NB4 (cell line): ENCODE measurements at regions not wholly inside any gene's neighbourhood (a gene's known extent, or its start where the extent isn't known, plus 50 kb on each side); places are given as distances from the start of the nearest gene placed in this dataset.

ENCODE experiments used
- CTCF ChIP-seq: IDR thresholded peaks from one replicate; pipeline ENCODE4 v1.5.1; 2012; ENCODE audit warnings: low read depth, low read length
- POLR2A ChIP-seq: IDR thresholded peaks from 2 replicates; pipeline ENCODE4 v1.6.1; 2011; ENCODE audit warnings: mild to moderate bottlenecking; ENCODE audit not compliant: insufficient read length; ENCODE audit errors: extremely low read depth

GRCh38 chr4:32994981-32995881 is 2275.1 kb downstream of the PCDH7 start:
- TF ChIP-seq POLR2A: no peak
- no peak for TF ChIP-seq CTCF
